T-cell (primary cell): ENCODE measurements at regions not wholly inside any gene's neighbourhood (a gene's known extent, or its start where the extent isn't known, plus 50 kb on each side); places are given as distances from the start of the nearest gene placed in this dataset.
"Not testable (repeated sequence)": the region's sequence is repeated elsewhere in the genome, so short reads cannot be mapped to it uniquely, and the experiment has no call there.

ENCODE experiments used
- ATAC-seq, 4 experiments: fragments of 200-7000 bp in 3 of 4; fragments of 150-1000 bp in 1 of 4; cut with Tn5 transposase; replicated peaks in 1 of 4; 1 replicate in 3 of 4; 2 replicates in 1 of 4; pipeline ENCODE4 v1.10.0; 2021; ENCODE audit warnings: moderate library complexity in 3 of 4, mild to moderate bottlenecking in 2 of 4, moderate number of reproducible peaks in 1 of 4
- CTCF ChIA-PET, 2 donors: fragments of 300-600 bp; sonication (Branson Sonifier 250); formaldehyde crosslinking; loops; one replicate each; lab custom pipeline; 2022; ENCODE audit warnings: antibody characterized with exemption in 2 of 2; lab: Charles Lee
- POLR2A ChIA-PET, 2 donors: fragments of 300-600 bp; sonication (Branson Sonifier 250); formaldehyde crosslinking; loops; one replicate each; lab custom pipeline; 2022; ENCODE audit warnings: antibody characterized with exemption in 2 of 2; lab: Charles Lee
- DNase-seq, 35 experiments: peaks; one replicate each; pipeline versions ENCODE4 v3.0.0 to v3.0.0-alpha.2; 2013 to 2023
- H3K27ac ChIP-seq: one replicate; pipeline ENCODE4 v1.5.1; 2013; ENCODE audit warnings: low read length
- H3K27me3 ChIP-seq, 2 experiments: replicated peaks in 1 of 2; 1 replicate in 1 of 2; 2 replicates in 1 of 2; pipeline versions ENCODE4 v1.6.1 to v1.7.0; 2013; ENCODE audit warnings: low read length in 1 of 2, mixed read lengths in 1 of 2; ENCODE audit not compliant: control insufficient read depth in 2 of 2, insufficient read depth in 2 of 2; ENCODE audit errors: extremely low read depth in 1 of 2
- H3K36me3 ChIP-seq, 2 donors: 1 replicate in 1 of 2; 2 replicates in 1 of 2; pipeline versions ENCODE4 v1.6.1 to v1.7.0; 2013; ENCODE audit warnings: low read length in 1 of 2; ENCODE audit not compliant: control insufficient read depth in 2 of 2, insufficient read depth in 1 of 2; ENCODE audit errors: extremely low read depth in 1 of 2
- H3K4me1 ChIP-seq, 2 experiments: 1 replicate in 1 of 2; 2 replicates in 1 of 2; pipeline versions ENCODE4 v1.6.1 to v1.7.0; 2013; ENCODE audit warnings: low read length in 2 of 2, mixed read lengths in 1 of 2; ENCODE audit not compliant: insufficient read depth in 2 of 2, control insufficient read depth in 1 of 2; ENCODE audit errors: extremely low read depth in 1 of 2
- H3K4me3 ChIP-seq, 2 donors: 1 replicate in 1 of 2; 2 replicates in 1 of 2; pipeline versions ENCODE4 v1.5.1 to v1.7.0; 2013; ENCODE audit warnings: mild to moderate bottlenecking in 2 of 2, low read length in 1 of 2, moderate library complexity in 1 of 2; ENCODE audit not compliant: control insufficient read depth in 1 of 2; ENCODE audit errors: extremely low read depth in 1 of 2
- H3K9me3 ChIP-seq: 2 replicates; pipeline ENCODE4 v1.7.0; 2013
- H3K27ac Mint-ChIP-seq, 2 donors: one replicate each; pipeline ENCODE4 v1.8.0; 2020 to 2021; ENCODE audit warnings: mild to moderate bottlenecking in 2 of 2, mixed read lengths in 2 of 2
- H3K27me3 Mint-ChIP-seq, 2 donors: one replicate each; pipeline ENCODE4 v1.8.0; 2021 to 2022; ENCODE audit warnings: mixed read lengths in 2 of 2
- H3K36me3 Mint-ChIP-seq: one replicate; pipeline ENCODE4 v1.8.0; 2021; ENCODE audit warnings: mixed read lengths
- H3K4me1 Mint-ChIP-seq, 3 donors: one replicate each; pipeline ENCODE4 v1.8.0; 2020 to 2022; ENCODE audit warnings: mixed read lengths in 3 of 3, mild to moderate bottlenecking in 1 of 3
- H3K4me3 Mint-ChIP-seq, 3 donors: one replicate each; pipeline ENCODE4 v1.8.0; 2020 to 2022; ENCODE audit warnings: mild to moderate bottlenecking in 3 of 3, mixed read lengths in 3 of 3, moderate library complexity in 3 of 3
- H3K9me3 Mint-ChIP-seq, 3 donors: one replicate each; pipeline ENCODE4 v1.8.0; 2020 to 2022; ENCODE audit warnings: mixed read lengths in 3 of 3
- WGBS: methylation state at CpG from one replicate; pipeline ENCODE4 v1.1.5; 2013; ENCODE audit warnings: missing lambda C conversion rate; ENCODE audit not compliant: insufficient coverage; 5-methylcytosine and 5-hydroxymethylcytosine counted together

- no peaks in the 10 kb centered on the region for H3K36me3 ChIP-seq
- H3K27ac ChIP-seq = no peak overlapping the region
- H3K9me3 Mint-ChIP-seq = peaks cover 0 to 2% (median 2%) of the 10 kb centered on the region in 3 donors
- peaks cover 28 to 35% (median 29%) of the 10 kb centered on the region in 3 donors for H3K4me1 Mint-ChIP-seq
- H3K9me3 ChIP-seq = no peaks in the 10 kb centered on the region
- H3K4me3 ChIP-seq = no peak overlapping the region
- ChIA-PET CTCF (no interaction called here), POLR2A (no interaction called here)
- WGBS = 33% methylated on average over 1 of the region's 4 CpGs
- peaks cover 8 to 24% of the 10 kb centered on the region in 2 experiments for H3K4me1 ChIP-seq
- H3K27me3 ChIP-seq = peaks cover 0 to 9% of the 10 kb centered on the region in 2 experiments
- H3K4me3 Mint-ChIP-seq = peak overlapping the region in 1 of 3 donors; percentile 28
- no peak for ATAC-seq
- H3K36me3 Mint-ChIP-seq = no peaks in the 10 kb centered on the region
- H3K27me3 Mint-ChIP-seq = peaks cover 8 to 16% of the 10 kb centered on the region in 2 donors
- DNase-seq = no peak
- H3K27ac Mint-ChIP-seq = no peak overlapping the region
These were observed 185.0 kb downstream of the STK31 start for GRCh38 chr7:23894892-23895569.

- Mint-ChIP-seq H3K4me3 (no peak overlapping the region), H3K27me3 (peaks cover 8 to 15% of the 10 kb centered on the region in 2 donors), H3K9me3 (no peaks in the 10 kb centered on the region), H3K27ac (no peak overlapping the region), H3K36me3 (no peaks in the 10 kb centered on the region), H3K4me1 (peaks cover 28 to 35% (median 29%) of the 10 kb centered on the region in 3 donors)
- no peak for ATAC-seq
- Histone ChIP-seq H3K27ac (no peak overlapping the region), H3K27me3 (peaks cover 0 to 9% of the 10 kb centered on the region in 2 experiments), H3K4me3 (no peak overlapping the region), H3K4me1 (peaks cover 8 to 24% of the 10 kb centered on the region in 2 experiments), H3K36me3 (no peaks in the 10 kb centered on the region), H3K9me3 (no peaks in the 10 kb centered on the region)
- ChIA-PET POLR2A (no interaction called here), CTCF (no interaction called here)
- DNase-seq = no peak
- WGBS = no CpG with 5 or more reads among the region's 6 CpGs
These were observed 185.7 kb downstream of the STK31 start for GRCh38 chr7:23895666-23896096.

- no peaks in the 10 kb centered on the region for H3K9me3 Mint-ChIP-seq
- Histone ChIP-seq H3K9me3 (no peaks in the 10 kb centered on the region), H3K36me3 (no peaks in the 10 kb centered on the region), H3K27ac (no peak overlapping the region), H3K4me3 (no peak overlapping the region), H3K4me1 (peaks cover 8 to 24% of the 10 kb centered on the region in 2 experiments), H3K27me3 (peaks cover 0 to 9% of the 10 kb centered on the region in 2 experiments)
- ATAC-seq (no peak), DNase-seq (no peak)
- H3K27me3 Mint-ChIP-seq = peaks cover 10 to 30% of the 10 kb centered on the region in 2 donors
- POLR2A ChIA-PET = interaction anchor here (0.6 kb wide), 3 partner anchors 79 to 1192 kb away, joined by 3 to 5 read pairs (median 4); no protein-coding TSS in a partner anchor
- H3K4me3 Mint-ChIP-seq = no peak overlapping the region
- H3K27ac Mint-ChIP-seq = no peak overlapping the region
- CTCF ChIA-PET = interaction anchor here in 1 of 2 donors (0.6 kb wide), 1 partner anchor 768 kb away, joined by 3 read pairs; no protein-coding TSS in a partner anchor
- H3K36me3 Mint-ChIP-seq = no peaks in the 10 kb centered on the region
- peaks cover 22 to 25% (median 23%) of the 10 kb centered on the region in 3 donors for H3K4me1 Mint-ChIP-seq
These were observed 188.6 kb downstream of the STK31 start for GRCh38 chr7:23898619-23899018.

- H3K36me3 ChIP-seq, H3K27me3 ChIP-seq, H3K36me3 Mint-ChIP-seq, H3K4me1 ChIP-seq, H3K4me3 ChIP-seq, H3K27ac ChIP-seq, H3K9me3 Mint-ChIP-seq, CTCF ChIA-PET, ATAC-seq, H3K4me1 Mint-ChIP-seq, H3K4me3 Mint-ChIP-seq, H3K27ac Mint-ChIP-seq, POLR2A ChIA-PET, DNase-seq, H3K9me3 ChIP-seq: not testable (repeated sequence)
- H3K27me3 Mint-ChIP-seq = peaks cover 11 to 32% of the 10 kb centered on the region in 2 donors
- 91% methylated on average over 29 of the region's 30 CpGs for WGBS
These were observed 194.9 kb downstream of the STK31 start for GRCh38 chr7:23904901-23905300.

- CTCF ChIA-PET = no interaction called here
- ATAC-seq (no peak), DNase-seq (no peak)
- no peak overlapping the region for H3K4me3 Mint-ChIP-seq
- Histone ChIP-seq H3K4me1 (no peaks in the 10 kb centered on the region), H3K9me3 (no peaks in the 10 kb centered on the region), H3K36me3 (no peaks in the 10 kb centered on the region), H3K4me3 (no peak overlapping the region), H3K27me3 (peaks cover 0 to 3% of the 10 kb centered on the region in 2 experiments), H3K27ac (no peak overlapping the region)
- no peaks in the 10 kb centered on the region for H3K9me3 Mint-ChIP-seq
- no CpG with 5 or more reads among the region's 2 CpGs for WGBS
- POLR2A ChIA-PET = no interaction called here
- H3K27ac Mint-ChIP-seq = no peak overlapping the region
- H3K36me3 Mint-ChIP-seq = no peaks in the 10 kb centered on the region
- H3K27me3 Mint-ChIP-seq = peaks cover 11 to 23% of the 10 kb centered on the region in 2 donors
- no peaks in the 10 kb centered on the region for H3K4me1 Mint-ChIP-seq
These were observed 197.0 kb downstream of the STK31 start for GRCh38 chr7:23907012-23907411.

- Mint-ChIP-seq H3K27ac (no peak overlapping the region), H3K4me1 (no peaks in the 10 kb centered on the region), H3K4me3 (no peak overlapping the region), H3K36me3 (no peaks in the 10 kb centered on the region), H3K9me3 (no peaks in the 10 kb centered on the region), H3K27me3 (peaks cover 3 to 5% of the 10 kb centered on the region in 2 donors)
- 63% methylated on average over 1 of the region's 1 CpG for WGBS
- H3K4me1 ChIP-seq = no peaks in the 10 kb centered on the region
- H3K36me3 ChIP-seq = no peaks in the 10 kb centered on the region
- H3K9me3 ChIP-seq = no peaks in the 10 kb centered on the region
- CTCF ChIA-PET = no interaction called here
- H3K27me3 ChIP-seq = peaks cover 0 to 3% of the 10 kb centered on the region in 2 experiments
- POLR2A ChIA-PET = no interaction called here
- no peak for ATAC-seq
- no peak overlapping the region for H3K27ac ChIP-seq
- no peak overlapping the region for H3K4me3 ChIP-seq
- no peak for DNase-seq
These were observed 199.4 kb downstream of the STK31 start for GRCh38 chr7:23909426-23909825.
